ENCODE measurements at regions not wholly inside any gene's neighbourhood (a gene's known extent, or its start where the extent isn't known, plus 50 kb on each side); places are given as distances from the start of the nearest gene placed in this dataset.

- TF ChIP-seq CTCF (IDR thresholded peaks at IDR 0.05; ENCODE audit: low read depth, low read length): no peak
- TF ChIP-seq POLR2A (IDR thresholded peaks at IDR 0.05; ENCODE audit: extremely low read depth, insufficient read length): no peak
Measured at GRCh38 chr14:97368900-97369564, 571.9 kb downstream of the VRK1 start.

Data from NB4 (cell line).